GM12878 (cell line): ENCODE measurements at regions not wholly inside any gene's neighbourhood (a gene's known extent, or its start where the extent isn't known, plus 50 kb on each side); places are given as distances from the start of the nearest gene placed in this dataset.

ENCODE experiments used
- ATAC-seq: fragments of 200-7000 bp; cut with Tn5 transposase; 3 replicates; pipeline ENCODE4 v1.9.1; 2020; ENCODE audit warnings: mild to moderate bottlenecking, moderate library complexity
- BruUV-seq: library from RNA; stranded (reverse); fragments of 400-500 nt; replicated peaks from 2 replicates; lab custom pipeline; 2021; lab: Mats Ljungman, UMichigan
- CTCF ChIA-PET: fragments of 300-600 bp; sonication (Branson Sonifier 250); formaldehyde crosslinking; extraction: SDS; loops from one replicate; lab custom pipeline; 2021; ENCODE audit warnings: inconsistent platforms; lab: Yijun Ruan, JAX
- POLR2A ChIA-PET: fragments of 350-600 bp; formaldehyde crosslinking; extraction: SDS; loops from one replicate; lab custom pipeline; 2021; ENCODE audit warnings: inconsistent platforms; lab: Charles Lee
- RAD21 ChIA-PET: fragments of 300-600 bp; sonication (Branson Sonifier 250); formaldehyde crosslinking; loops from one replicate; lab custom pipeline; 2023; ENCODE audit warnings: antibody characterized with exemption; ENCODE audit not compliant: unreplicated experiment; lab: Charles Lee
- SMC1A ChIA-PET: fragments of 300-600 bp; sonication (Branson Sonifier 250); formaldehyde crosslinking; loops from one replicate; lab custom pipeline; 2023; ENCODE audit not compliant: unreplicated experiment, uncharacterized antibody; lab: Charles Lee
- DNase-seq: peaks from one replicate; pipeline ENCODE4 v3.0.0-alpha.2; 2011; ENCODE audit warnings: low read depth, low spot score
- FAIRE-seq: peaks from 3 replicates; lab custom pipeline; 2011; peaks lifted over from hg19 to GRCh38; lab: Jason Lieb, UNC
- H2AFZ ChIP-seq: 2 replicates; pipeline ENCODE4 v1.6.0; 2011; ENCODE audit warnings: low read depth, low read length, control low read depth; ENCODE audit not compliant: control insufficient read depth
- H3K27ac ChIP-seq: 2 replicates; pipeline ENCODE4 v1.5.1; 2011; ENCODE audit warnings: control low read depth; ENCODE audit not compliant: control insufficient read depth, insufficient read depth
- H3K27me3 ChIP-seq, 2 experiments: replicated peaks in 1 of 2; 2 replicates each; pipeline versions ENCODE4 v1.6.0 to v1.6.1; 2011; ENCODE audit warnings: low read length in 1 of 2; ENCODE audit not compliant: control insufficient read depth in 2 of 2, insufficient read depth in 2 of 2
- H3K36me3 ChIP-seq, 2 experiments: 2 replicates each; pipeline ENCODE4 v1.5.1; 2011; ENCODE audit warnings: low read length in 1 of 2; ENCODE audit not compliant: control insufficient read depth in 2 of 2, insufficient read depth in 2 of 2
- H3K4me1 ChIP-seq: 2 replicates; pipeline ENCODE4 v1.6.1; 2011; ENCODE audit warnings: mild to moderate bottlenecking, low read length, moderate library complexity, mixed read lengths; ENCODE audit not compliant: control insufficient read depth, insufficient read depth
- H3K4me2 ChIP-seq: 2 replicates; pipeline ENCODE4 v1.6.0; 2011; ENCODE audit warnings: control low read depth; ENCODE audit not compliant: control insufficient read depth, insufficient read depth
- H3K4me3 ChIP-seq: fragments of 200-600 bp; sonication (generic); 2 replicates; pipeline ENCODE4 v1.5.1; 2016
- H3K79me2 ChIP-seq: 2 replicates; pipeline ENCODE4 v1.6.0; 2011; ENCODE audit warnings: low read length; ENCODE audit not compliant: control insufficient read depth, insufficient read depth
- H3K9ac ChIP-seq: 2 replicates; pipeline ENCODE4 v1.8.0; 2011; ENCODE audit warnings: low read length, control low read depth, mixed read lengths; ENCODE audit not compliant: control insufficient read depth, insufficient read depth
- H3K9me3 ChIP-seq: replicated peaks from 3 replicates; pipeline ENCODE4 v1.5.1; 2011; ENCODE audit warnings: mild to moderate bottlenecking, low read length; ENCODE audit not compliant: control insufficient read depth, insufficient read depth
- H4K20me1 ChIP-seq: 2 replicates; pipeline ENCODE4 v1.6.0; 2011; ENCODE audit not compliant: control insufficient read depth, insufficient read depth
- CREB1 ChIP-seq: IDR thresholded peaks from 2 replicates; pipeline ENCODE4 v1.6.1; 2012; ENCODE audit warnings: low read depth, mild to moderate bottlenecking, inconsistent platforms
- E4F1 ChIP-seq: fragments of 450-650 bp; IDR thresholded peaks from 2 replicates; pipeline ENCODE4 v1.6.1; 2018; ENCODE audit warnings: borderline replicate concordance, mild to moderate bottlenecking; ENCODE audit not compliant: partially characterized antibody
- EED ChIP-seq: sonication (generic); IDR thresholded peaks from 2 replicates; pipeline ENCODE4 v1.6.1; 2016; ENCODE audit warnings: antibody characterized with exemption, low read depth
- EP300 ChIP-seq, 2 experiments: fragments of 150-350 bp in 1 of 2; IDR thresholded peaks; 2 replicates each; pipeline ENCODE4 v1.6.1; 2011 to 2012; ENCODE audit warnings: low read depth in 2 of 2, low read length in 2 of 2, borderline replicate concordance in 1 of 2, improper control_type of control experiment in 1 of 2, inconsistent platforms in 1 of 2; ENCODE audit not compliant: control insufficient read depth in 1 of 2
- GABPA ChIP-seq: IDR thresholded peaks from 2 replicates; pipeline ENCODE4 v1.6.1; 2014; ENCODE audit warnings: antibody characterized with exemption, low read depth, mild to moderate bottlenecking, inconsistent platforms
- HDAC2 ChIP-seq: fragments of 200-600 bp; sonication (generic); IDR thresholded peaks from 2 replicates; pipeline ENCODE4 v1.6.1; 2017
- POLR2AphosphoS5 ChIP-seq: IDR thresholded peaks from 2 replicates; pipeline ENCODE4 v1.6.1; 2011; ENCODE audit warnings: mild to moderate bottlenecking, low read length, inconsistent platforms
- RELA ChIP-seq: fragments of 450-650 bp; IDR thresholded peaks from 2 replicates; pipeline ENCODE4 v1.8.0; 2014; ENCODE audit warnings: borderline replicate concordance; ENCODE audit not compliant: partially characterized antibody
- SIN3A ChIP-seq: IDR thresholded peaks from 2 replicates; pipeline ENCODE4 v1.6.1; 2012; ENCODE audit warnings: low read depth, low read length, improper control_type of control experiment
- SREBF1 ChIP-seq: IDR thresholded peaks from 2 replicates; pipeline ENCODE4 v1.6.1; 2012; ENCODE audit warnings: mild to moderate bottlenecking, low read length
- SREBF2 ChIP-seq: IDR thresholded peaks from 2 replicates; pipeline ENCODE4 v1.6.1; 2012; ENCODE audit warnings: mild to moderate bottlenecking, low read length
- TBL1XR1 ChIP-seq: IDR thresholded peaks from 2 replicates; pipeline ENCODE4 v1.6.1; 2012; ENCODE audit warnings: low read depth, low read length, improper control_type of control experiment
- TCF12 ChIP-seq: IDR thresholded peaks from 2 replicates; pipeline ENCODE4 v1.6.1; 2011; ENCODE audit warnings: low read depth, mild to moderate bottlenecking, low read length
- TCF3 ChIP-seq: IDR thresholded peaks from 2 replicates; pipeline ENCODE4 v1.6.1; 2012; ENCODE audit warnings: low read depth, mild to moderate bottlenecking, low read length, borderline replicate concordance; ENCODE audit not compliant: insufficient read depth
- TCF7 ChIP-seq: IDR thresholded peaks from 2 replicates; pipeline ENCODE4 v1.6.1; 2014; ENCODE audit warnings: antibody characterized with exemption, borderline replicate concordance
- ZNF24 ChIP-seq: fragments of 450-650 bp; IDR thresholded peaks from 2 replicates; pipeline ENCODE4 v1.6.1; 2017; ENCODE audit warnings: antibody characterized with exemption, mild to moderate bottlenecking
- WGBS: methylation state at CpG from one replicate; pipeline ENCODE4 v1.1.6; 2016; ENCODE audit warnings: low lambda C conversion rate; ENCODE audit not compliant: insufficient replicate concordance, insufficient coverage; ENCODE audit errors: missing lambda C conversion rate; 5-methylcytosine and 5-hydroxymethylcytosine counted together
- in situ Hi-C: fragments of 300-500 bp; cut with MboI; formaldehyde crosslinking; loops from 9 replicates; pipeline ENCODE4 v1.14.3; 2018; ENCODE audit warnings: mixed read lengths
- intact Hi-C: fragments of 100-400 bp; cut with micrococcal nuclease; formaldehyde crosslinking; loops from one replicate; pipeline ENCODE4 v1.14.2; 2022; ENCODE audit not compliant: unreplicated experiment
- TF ChIP-seq, protein P1 (sequence below): fragments of 450-650 bp; IDR thresholded peaks from 2 replicates; pipeline ENCODE4 v1.6.1; 2016; ENCODE audit warnings: mild to moderate bottlenecking
- TF ChIP-seq, protein P2 (sequence below): fragments of 150-350 bp; IDR thresholded peaks from 2 replicates; pipeline ENCODE4 v1.6.1; 2014; ENCODE audit warnings: mild to moderate bottlenecking, low read depth, low read length
- TF ChIP-seq, protein P3 (sequence below): IDR thresholded peaks from 2 replicates; pipeline ENCODE4 v1.6.1; 2011; ENCODE audit warnings: borderline replicate concordance, low read depth, mild to moderate bottlenecking, moderate library complexity, mixed read lengths, low read length; ENCODE audit not compliant: insufficient read depth; ENCODE audit errors: extremely low read length

DNA sequence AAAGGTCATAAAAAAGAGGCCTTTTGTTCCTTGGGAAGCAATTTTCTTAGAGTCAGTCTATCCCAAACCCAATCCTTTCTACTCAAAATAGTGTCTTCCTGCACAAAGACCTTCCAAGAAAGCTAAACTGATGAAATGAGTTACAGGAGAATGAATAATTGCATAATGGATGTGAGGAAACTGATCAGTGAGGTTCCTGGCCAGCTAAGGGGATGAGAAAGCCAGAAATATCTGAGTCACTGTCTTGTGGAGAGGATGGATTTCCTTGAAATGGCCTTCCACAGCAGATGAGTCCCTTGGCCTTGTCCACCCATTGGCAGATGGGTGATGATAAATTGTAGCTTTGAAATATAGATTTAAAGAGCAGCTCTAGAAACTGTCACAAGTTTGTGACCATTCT, 756.1 kb downstream of the DNAH5 start (continued):
- TF ChIP-seq RELA (no peak), CREB1 (no peak)

- no peaks in the 10 kb centered on the region for H3K36me3 ChIP-seq
- intact Hi-C loops: no loop called here
- POLR2A ChIA-PET: no interaction called here
- no peaks in the 10 kb centered on the region for H3K27me3 ChIP-seq
- H3K79me2 ChIP-seq: no peaks in the 10 kb centered on the region
- CTCF ChIA-PET: interaction anchor here (1.2 kb wide), 1 partner anchor 32 kb away, joined by 3 read pairs; no protein-coding TSS in a partner anchor
- H3K4me1 ChIP-seq: no peaks in the 10 kb centered on the region
- TF ChIP-seq ZNF24 (no peak), TCF7 (no peak), SIN3A (no peak), SREBF2 (no peak), EED (no peak), GABPA (no peak), HDAC2 (no peak), E4F1 (no peak), TBL1XR1 (no peak), SREBF1 (no peak), EP300 (IDR thresholded peaks at IDR 0.05; ENCODE audit: borderline replicate concordance in 1 of 2, control insufficient read depth in 1 of 2, low read depth in 2 of 2, low read length in 2 of 2) (no peak), TCF12 (no peak), POLR2AphosphoS5 (no peak), TCF3 (no peak)
- TF ChIP-seq, protein P1, sequence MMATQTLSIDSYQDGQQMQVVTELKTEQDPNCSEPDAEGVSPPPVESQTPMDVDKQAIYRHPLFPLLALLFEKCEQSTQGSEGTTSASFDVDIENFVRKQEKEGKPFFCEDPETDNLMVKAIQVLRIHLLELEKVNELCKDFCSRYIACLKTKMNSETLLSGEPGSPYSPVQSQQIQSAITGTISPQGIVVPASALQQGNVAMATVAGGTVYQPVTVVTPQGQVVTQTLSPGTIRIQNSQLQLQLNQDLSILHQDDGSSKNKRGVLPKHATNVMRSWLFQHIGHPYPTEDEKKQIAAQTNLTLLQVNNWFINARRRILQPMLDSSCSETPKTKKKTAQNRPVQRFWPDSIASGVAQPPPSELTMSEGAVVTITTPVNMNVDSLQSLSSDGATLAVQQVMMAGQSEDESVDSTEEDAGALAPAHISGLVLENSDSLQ: no peak
- TF ChIP-seq, protein P2, sequence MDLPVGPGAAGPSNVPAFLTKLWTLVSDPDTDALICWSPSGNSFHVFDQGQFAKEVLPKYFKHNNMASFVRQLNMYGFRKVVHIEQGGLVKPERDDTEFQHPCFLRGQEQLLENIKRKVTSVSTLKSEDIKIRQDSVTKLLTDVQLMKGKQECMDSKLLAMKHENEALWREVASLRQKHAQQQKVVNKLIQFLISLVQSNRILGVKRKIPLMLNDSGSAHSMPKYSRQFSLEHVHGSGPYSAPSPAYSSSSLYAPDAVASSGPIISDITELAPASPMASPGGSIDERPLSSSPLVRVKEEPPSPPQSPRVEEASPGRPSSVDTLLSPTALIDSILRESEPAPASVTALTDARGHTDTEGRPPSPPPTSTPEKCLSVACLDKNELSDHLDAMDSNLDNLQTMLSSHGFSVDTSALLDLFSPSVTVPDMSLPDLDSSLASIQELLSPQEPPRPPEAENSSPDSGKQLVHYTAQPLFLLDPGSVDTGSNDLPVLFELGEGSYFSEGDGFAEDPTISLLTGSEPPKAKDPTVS: no peak
- TF ChIP-seq, protein P3, sequence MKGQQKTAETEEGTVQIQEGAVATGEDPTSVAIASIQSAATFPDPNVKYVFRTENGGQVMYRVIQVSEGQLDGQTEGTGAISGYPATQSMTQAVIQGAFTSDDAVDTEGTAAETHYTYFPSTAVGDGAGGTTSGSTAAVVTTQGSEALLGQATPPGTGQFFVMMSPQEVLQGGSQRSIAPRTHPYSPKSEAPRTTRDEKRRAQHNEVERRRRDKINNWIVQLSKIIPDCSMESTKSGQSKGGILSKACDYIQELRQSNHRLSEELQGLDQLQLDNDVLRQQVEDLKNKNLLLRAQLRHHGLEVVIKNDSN: no peak
- no peak overlapping the region for H3K4me3 ChIP-seq
- DNase-seq: no peak
- no peak overlapping the region for H2AFZ ChIP-seq
- no peak overlapping the region for H3K27ac ChIP-seq
- H3K9me3 ChIP-seq: no peaks in the 10 kb centered on the region
- no peak overlapping the region for H3K4me2 ChIP-seq
- H3K9ac ChIP-seq: no peak overlapping the region
- SMC1A ChIA-PET: no interaction called here
- no peak for ATAC-seq
- in situ Hi-C loops: no loop called here
- RAD21 ChIA-PET: no interaction called here
- H4K20me1 ChIP-seq: no peaks in the 10 kb centered on the region
- FAIRE-seq: no peak
- no TSS peak for BruUV-seq
- WGBS: 31% methylated on average over 5 of the region's 5 CpGs
Observed at GRCh38 chr5:13187186-13187585, 757.3 kb downstream of the DNAH5 start.
